H9 (cell line): ENCODE measurements at regions not wholly inside any gene's neighbourhood (a gene's known extent, or its start where the extent isn't known, plus 50 kb on each side); places are given as distances from the start of the nearest gene placed in this dataset.

Source experiments
- DNase-seq: peaks from one replicate; pipeline ENCODE4 v3.0.0-alpha.2; 2017
- H2AFZ ChIP-seq: one replicate; pipeline ENCODE4 v1.6.1; 2013; ENCODE audit warnings: mild to moderate bottlenecking, low read length, control low read depth, moderate library complexity
- H2AK5ac ChIP-seq: 2 replicates; pipeline ENCODE4 v1.6.1; 2013; ENCODE audit warnings: low read length, control low read depth, mixed read lengths; ENCODE audit not compliant: insufficient read length
- H2BK120ac ChIP-seq: one replicate; pipeline ENCODE4 v1.6.1; 2013; ENCODE audit warnings: low read depth, mild to moderate bottlenecking, low read length, control low read depth, inconsistent platforms; ENCODE audit not compliant: poor library complexity, severe bottlenecking
- H2BK12ac ChIP-seq: 2 replicates; pipeline ENCODE4 v1.6.1; 2013; ENCODE audit warnings: low read length, control low read depth, mixed read lengths, low read depth; ENCODE audit not compliant: insufficient read length
- H2BK15ac ChIP-seq: 2 replicates; pipeline ENCODE4 v1.6.1; 2013; ENCODE audit warnings: low read depth, low read length, control low read depth
- H2BK20ac ChIP-seq: one replicate; pipeline ENCODE4 v1.6.1; 2013; ENCODE audit warnings: low read depth, mild to moderate bottlenecking, low read length, control low read depth, inconsistent platforms; ENCODE audit not compliant: poor library complexity, severe bottlenecking
- H2BK5ac ChIP-seq: 2 replicates; pipeline ENCODE4 v1.6.1; 2013; ENCODE audit warnings: low read length, control low read depth, mixed read lengths; ENCODE audit not compliant: insufficient read length
- H3K14ac ChIP-seq: 2 replicates; pipeline ENCODE4 v1.6.1; 2013; ENCODE audit warnings: low read length, control low read depth; ENCODE audit not compliant: insufficient read depth
- H3K18ac ChIP-seq: 2 replicates; pipeline ENCODE4 v1.6.1; 2013; ENCODE audit warnings: low read depth, mild to moderate bottlenecking, mixed read lengths, low read length, control low read depth; ENCODE audit not compliant: insufficient read length
- H3K23ac ChIP-seq: 2 replicates; pipeline ENCODE4 v1.6.1; 2013; ENCODE audit warnings: low read length, control low read depth, mixed read lengths, low read depth; ENCODE audit not compliant: insufficient read length
- H3K23me2 ChIP-seq: 2 replicates; pipeline ENCODE4 v1.6.1; 2013; ENCODE audit warnings: low read depth, mild to moderate bottlenecking, mixed read lengths, low read length, control low read depth; ENCODE audit not compliant: insufficient read length, poor library complexity, severe bottlenecking
- H3K27ac ChIP-seq: 2 replicates; pipeline ENCODE4 v1.5.1; 2013; ENCODE audit warnings: low read length, control low read depth, mixed read lengths, low read depth; ENCODE audit not compliant: insufficient read length
- H3K27me3 ChIP-seq: 2 replicates; pipeline ENCODE4 v1.6.1; 2013; ENCODE audit warnings: low read length, control low read depth, inconsistent platforms; ENCODE audit not compliant: insufficient read depth
- H3K4ac ChIP-seq: 2 replicates; pipeline ENCODE4 v1.6.1; 2013; ENCODE audit warnings: low read depth, mild to moderate bottlenecking, control low read depth, inconsistent platforms, low read length, moderate library complexity
- H3K4me1 ChIP-seq: 2 replicates; pipeline ENCODE4 v1.6.1; 2013; ENCODE audit warnings: low read length, control low read depth, inconsistent platforms; ENCODE audit not compliant: insufficient read depth
- H3K4me2 ChIP-seq: 2 replicates; pipeline ENCODE4 v1.6.1; 2013; ENCODE audit warnings: low read length, control low read depth, mixed read lengths; ENCODE audit not compliant: insufficient read length, insufficient read depth
- H3K56ac ChIP-seq: 2 replicates; pipeline ENCODE4 v1.6.1; 2013; ENCODE audit warnings: low read depth, mild to moderate bottlenecking, mixed read lengths, low read length, control low read depth; ENCODE audit not compliant: insufficient read length
- H3K79me1 ChIP-seq: 2 replicates; pipeline ENCODE4 v1.6.1; 2013; ENCODE audit warnings: low read depth, mild to moderate bottlenecking, moderate library complexity, low read length, control low read depth, inconsistent platforms; ENCODE audit not compliant: insufficient read depth, poor library complexity, severe bottlenecking
- H3K79me2 ChIP-seq: 2 replicates; pipeline ENCODE4 v1.6.1; 2013; ENCODE audit warnings: low read length, control low read depth, inconsistent platforms; ENCODE audit not compliant: insufficient read depth
- H3K9ac ChIP-seq: 2 replicates; pipeline ENCODE4 v1.6.1; 2013; ENCODE audit warnings: low read length, control low read depth, mixed read lengths; ENCODE audit not compliant: insufficient read length; ENCODE audit errors: extremely low read depth
- H3K9me3 ChIP-seq: one replicate; pipeline ENCODE4 v1.6.1; 2013; ENCODE audit warnings: low read depth, low read length, inconsistent platforms; ENCODE audit not compliant: control insufficient read depth
- H3T11ph ChIP-seq: one replicate; pipeline ENCODE4 v1.6.1; 2013; ENCODE audit warnings: mild to moderate bottlenecking, low read length, control low read depth, inconsistent platforms
- H4K20me1 ChIP-seq: one replicate; pipeline ENCODE4 v1.6.1; 2013; ENCODE audit not compliant: control insufficient read depth, insufficient read length, insufficient read depth
- H4K5ac ChIP-seq: 2 replicates; pipeline ENCODE4 v1.6.1; 2013; ENCODE audit warnings: low read depth, mild to moderate bottlenecking, mixed read lengths, low read length, control low read depth; ENCODE audit not compliant: insufficient read length
- H4K8ac ChIP-seq: replicated peaks from 2 replicates; pipeline ENCODE4 v1.6.1; 2013; ENCODE audit warnings: low read length, control low read depth, mixed read lengths, low read depth; ENCODE audit not compliant: insufficient read length
- H4K91ac ChIP-seq: 2 replicates; pipeline ENCODE4 v1.6.1; 2013; ENCODE audit warnings: low read depth, mild to moderate bottlenecking, moderate library complexity, mixed read lengths, low read length, control low read depth; ENCODE audit not compliant: insufficient read length
- H3K27ac Mint-ChIP-seq, 3 experiments: 2 replicates in 2 of 3; 3 replicates in 1 of 3; pipeline ENCODE4 v1.8.0; 2020 to 2021; ENCODE audit warnings: mixed read lengths in 3 of 3, mild to moderate bottlenecking in 1 of 3, moderate library complexity in 1 of 3
- H3K27me3 Mint-ChIP-seq: 2 replicates; pipeline ENCODE4 v1.8.0; 2021; ENCODE audit warnings: low read depth, mild to moderate bottlenecking, moderate library complexity, mixed read lengths
- H3K36me3 Mint-ChIP-seq, 3 experiments: 2 replicates in 2 of 3; 3 replicates in 1 of 3; pipeline ENCODE4 v1.8.0; 2020 to 2021; ENCODE audit warnings: low read depth in 3 of 3, mixed read lengths in 3 of 3; ENCODE audit not compliant: insufficient read depth in 1 of 3
- H3K4me1 Mint-ChIP-seq, 2 experiments: 2 replicates each; pipeline ENCODE4 v1.8.0; 2020; ENCODE audit warnings: mixed read lengths in 2 of 2
- H3K4me3 Mint-ChIP-seq, 2 experiments: 2 replicates in 1 of 2; 3 replicates in 1 of 2; pipeline ENCODE4 v1.8.0; 2020 to 2021; ENCODE audit warnings: mild to moderate bottlenecking in 2 of 2, mixed read lengths in 2 of 2, moderate library complexity in 1 of 2
- H3K9me3 Mint-ChIP-seq, 2 experiments: 2 replicates in 1 of 2; 3 replicates in 1 of 2; pipeline ENCODE4 v1.8.0; 2020; ENCODE audit warnings: mild to moderate bottlenecking in 2 of 2, mixed read lengths in 2 of 2, moderate library complexity in 1 of 2
- WGBS: extraction: QIAGEN DNeasy Blood & Tissue Kit; methylation state at CpG from one replicate; pipeline ENCODE4 v1.1.7; 2013; ENCODE audit warnings: missing lambda C conversion rate, low lambda C conversion rate, mixed read lengths; ENCODE audit not compliant: insufficient read length; ENCODE audit errors: extremely low coverage; 5-methylcytosine and 5-hydroxymethylcytosine counted together
- TF ChIP-seq, protein P1 (sequence below): fragments of 200-600 bp; sonication (generic); conservative IDR thresholded peaks from 3 replicates; pipeline ENCODE4 v1.8.0; 2021; ENCODE audit warnings: antibody characterized with exemption, mild to moderate bottlenecking

DNA sequence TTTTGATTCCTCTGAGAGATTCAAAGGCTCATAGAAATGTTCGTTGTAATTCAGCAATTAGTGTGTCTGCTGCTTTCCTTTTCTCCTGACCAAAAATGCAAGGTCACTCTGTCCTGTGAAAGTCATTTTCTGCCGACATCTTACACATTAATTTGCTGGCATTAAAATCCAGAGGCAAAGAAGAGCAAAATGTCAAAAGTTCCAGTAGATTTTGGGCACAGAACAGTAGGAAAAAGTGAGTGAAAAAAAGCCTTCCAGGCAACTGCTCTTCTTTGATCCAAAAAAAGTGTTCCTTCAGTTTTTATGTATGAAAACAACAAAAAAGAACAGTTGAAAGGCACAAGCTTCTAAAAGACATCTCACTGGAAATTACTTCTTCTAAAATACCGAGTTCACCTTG, 413.8 kb downstream of the FOXO1 start:
- H3K23me2 ChIP-seq, result no peaks in the 10 kb centered on the region
- H2AFZ ChIP-seq, result no peak overlapping the region
- Mint-ChIP-seq H3K4me3 (no peak overlapping the region), H3K4me1 (peaks cover 6 to 7% of the 10 kb centered on the region in 2 experiments; a peak in 1 of 4 replicates), H3K27me3 (no peaks in the 10 kb centered on the region), H3K9me3 (no peaks in the 10 kb centered on the region; a peak in 1 of 5 replicates), H3K36me3 (no peaks in the 10 kb centered on the region), H3K27ac (no peak overlapping the region)
- no peak overlapping the region for H3K9ac ChIP-seq
- H3K4me1 ChIP-seq, result no peaks in the 10 kb centered on the region
- H3K27ac ChIP-seq, result no peak overlapping the region
- no peak overlapping the region for H2BK12ac ChIP-seq
- H3K23ac ChIP-seq, result no peak overlapping the region
- no peaks in the 10 kb centered on the region for H3K79me2 ChIP-seq
- H3K18ac ChIP-seq, result no peak overlapping the region
- no peak overlapping the region for H2AK5ac ChIP-seq
- H3K56ac ChIP-seq, result no peak overlapping the region
- H4K20me1 ChIP-seq, result no peaks in the 10 kb centered on the region
- no peaks in the 10 kb centered on the region for H3K27me3 ChIP-seq
- H3T11ph ChIP-seq, result no peak overlapping the region
- no peak for DNase-seq
- TF ChIP-seq, protein P1, sequence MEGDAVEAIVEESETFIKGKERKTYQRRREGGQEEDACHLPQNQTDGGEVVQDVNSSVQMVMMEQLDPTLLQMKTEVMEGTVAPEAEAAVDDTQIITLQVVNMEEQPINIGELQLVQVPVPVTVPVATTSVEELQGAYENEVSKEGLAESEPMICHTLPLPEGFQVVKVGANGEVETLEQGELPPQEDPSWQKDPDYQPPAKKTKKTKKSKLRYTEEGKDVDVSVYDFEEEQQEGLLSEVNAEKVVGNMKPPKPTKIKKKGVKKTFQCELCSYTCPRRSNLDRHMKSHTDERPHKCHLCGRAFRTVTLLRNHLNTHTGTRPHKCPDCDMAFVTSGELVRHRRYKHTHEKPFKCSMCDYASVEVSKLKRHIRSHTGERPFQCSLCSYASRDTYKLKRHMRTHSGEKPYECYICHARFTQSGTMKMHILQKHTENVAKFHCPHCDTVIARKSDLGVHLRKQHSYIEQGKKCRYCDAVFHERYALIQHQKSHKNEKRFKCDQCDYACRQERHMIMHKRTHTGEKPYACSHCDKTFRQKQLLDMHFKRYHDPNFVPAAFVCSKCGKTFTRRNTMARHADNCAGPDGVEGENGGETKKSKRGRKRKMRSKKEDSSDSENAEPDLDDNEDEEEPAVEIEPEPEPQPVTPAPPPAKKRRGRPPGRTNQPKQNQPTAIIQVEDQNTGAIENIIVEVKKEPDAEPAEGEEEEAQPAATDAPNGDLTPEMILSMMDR, result no peak
- no peak overlapping the region for H4K91ac ChIP-seq
- no peak overlapping the region for H2BK120ac ChIP-seq
- H3K4me2 ChIP-seq, result no peak overlapping the region
- no peak overlapping the region for H3K14ac ChIP-seq
- H3K79me1 ChIP-seq, result no peaks in the 10 kb centered on the region
- H2BK20ac ChIP-seq, result no peak overlapping the region
- no peak overlapping the region for H4K8ac ChIP-seq
- H3K4ac ChIP-seq, result no peak overlapping the region
- H4K5ac ChIP-seq, result no peak overlapping the region
- WGBS, result no CpG with 5 or more reads among the region's 3 CpGs
- H2BK5ac ChIP-seq, result no peak overlapping the region
- no peaks in the 10 kb centered on the region for H3K9me3 ChIP-seq
- no peak overlapping the region for H2BK15ac ChIP-seq
